HEK293T (cell line): ENCODE measurements at regions not wholly inside any gene's neighbourhood (a gene's known extent, or its start where the extent isn't known, plus 50 kb on each side); places are given as distances from the start of the nearest gene placed in this dataset.

ENCODE experiments used
- ARNT ChIP-seq: fragments of 450-650 bp; IDR thresholded peaks from 2 replicates; pipeline ENCODE4 v1.6.1; 2017; ENCODE audit warnings: mild to moderate bottlenecking
- BHLHE40 ChIP-seq: fragments of 450-650 bp; IDR thresholded peaks from 2 replicates; pipeline ENCODE4 v1.6.1; 2016; ENCODE audit warnings: mild to moderate bottlenecking, moderate library complexity, borderline replicate concordance
- CTBP1 ChIP-seq: fragments of 450-650 bp; IDR thresholded peaks from 2 replicates; pipeline ENCODE4 v1.6.1; 2016; ENCODE audit warnings: borderline replicate concordance
- ELF4 ChIP-seq: fragments of 450-650 bp; IDR thresholded peaks from 2 replicates; pipeline ENCODE4 v1.6.1; 2017; ENCODE audit warnings: antibody characterized with exemption
- FOXA1 ChIP-seq: fragments of 450-650 bp; IDR thresholded peaks from 2 replicates; pipeline ENCODE4 v1.6.1; 2016; ENCODE audit warnings: mild to moderate bottlenecking
- FOXM1 ChIP-seq: fragments of 450-650 bp; IDR thresholded peaks from 2 replicates; pipeline ENCODE4 v1.6.1; 2017; ENCODE audit warnings: mild to moderate bottlenecking, borderline replicate concordance
- HDGF ChIP-seq: fragments of 450-650 bp; IDR thresholded peaks from 2 replicates; pipeline ENCODE4 v1.6.1; 2017; ENCODE audit warnings: antibody characterized with exemption, borderline replicate concordance
- L3MBTL2 ChIP-seq: fragments of 450-650 bp; conservative IDR thresholded peaks from 2 replicates; pipeline ENCODE4 v1.6.1; 2016; ENCODE audit warnings: mild to moderate bottlenecking
- LEF1 ChIP-seq: fragments of 450-650 bp; IDR thresholded peaks from 2 replicates; pipeline ENCODE4 v1.6.1; 2017; ENCODE audit warnings: mild to moderate bottlenecking, borderline replicate concordance
- NFRKB ChIP-seq: fragments of 450-650 bp; IDR thresholded peaks from 2 replicates; pipeline ENCODE4 v1.6.1; 2016; ENCODE audit warnings: mild to moderate bottlenecking, moderate library complexity
- PKNOX1 ChIP-seq: fragments of 450-650 bp; IDR thresholded peaks from 2 replicates; pipeline ENCODE4 v1.6.1; 2016
- SP1 ChIP-seq: fragments of 450-650 bp; IDR thresholded peaks from 2 replicates; pipeline ENCODE4 v1.6.1; 2017
- SUZ12 ChIP-seq: fragments of 450-650 bp; IDR thresholded peaks from 2 replicates; pipeline ENCODE4 v1.6.1; 2016; ENCODE audit warnings: mild to moderate bottlenecking
- TARDBP ChIP-seq: fragments of 450-650 bp; IDR thresholded peaks from 2 replicates; pipeline ENCODE4 v1.6.1; 2016

- no peak for TF ChIP-seq BHLHE40
- no peak for TF ChIP-seq PKNOX1
- no peak for TF ChIP-seq ARNT
- no peak for TF ChIP-seq TARDBP
- no peak for TF ChIP-seq CTBP1
- no peak for TF ChIP-seq FOXM1
- no peak for TF ChIP-seq HDGF
- TF ChIP-seq SP1 = no peak
- no peak for TF ChIP-seq ELF4
- TF ChIP-seq NFRKB = no peak
- no peak for TF ChIP-seq L3MBTL2
- no peak for TF ChIP-seq SUZ12
- no peak for TF ChIP-seq FOXA1
- no peak for TF ChIP-seq LEF1
These were observed 432.2 kb upstream of the KIF2B start for GRCh38 chr17:53390575-53390974.
